Transverse colon (tissue), 4 donors: ENCODE measurements at regions not wholly inside any gene's neighbourhood (a gene's known extent, or its start where the extent isn't known, plus 50 kb on each side); places are given as distances from the start of the nearest gene placed in this dataset.

Experiments
- EP300 ChIP-seq: sonication (generic); formaldehyde crosslinking; IDR thresholded peaks from one replicate; pipeline ENCODE4 v1.6.1; 2017; ENCODE audit warnings: antibody characterized with exemption, low read depth
- POLR2A ChIP-seq: fragments of 450-650 bp; IDR thresholded peaks from one replicate; pipeline ENCODE4 v1.6.1; 2016; ENCODE audit warnings: antibody characterized with exemption, mild to moderate bottlenecking, moderate library complexity
- POLR2AphosphoS5 ChIP-seq, 3 donors: sonication (generic); formaldehyde crosslinking; IDR thresholded peaks; one replicate each; pipeline ENCODE4 v1.6.1; 2016; ENCODE audit warnings: antibody characterized with exemption in 3 of 3
- TF ChIP-seq, protein P1 (sequence below), 5 experiments: fragments of 200-600 bp in 3 of 5; fragments of 450-650 bp in 2 of 5; sonication (generic) in 3 of 5; IDR thresholded peaks; 1 replicate in 2 of 5; 2 replicates in 3 of 5; pipeline ENCODE4 v1.5.1; 2016 to 2017; ENCODE audit warnings: antibody characterized with exemption in 5 of 5, inconsistent platforms in 3 of 5, mild to moderate bottlenecking in 2 of 5, moderate library complexity in 1 of 5

GRCh38 chr5:57937501-57938173 lies 455.0 kb upstream of the ACTBL2 start:
- TF ChIP-seq, protein P1, sequence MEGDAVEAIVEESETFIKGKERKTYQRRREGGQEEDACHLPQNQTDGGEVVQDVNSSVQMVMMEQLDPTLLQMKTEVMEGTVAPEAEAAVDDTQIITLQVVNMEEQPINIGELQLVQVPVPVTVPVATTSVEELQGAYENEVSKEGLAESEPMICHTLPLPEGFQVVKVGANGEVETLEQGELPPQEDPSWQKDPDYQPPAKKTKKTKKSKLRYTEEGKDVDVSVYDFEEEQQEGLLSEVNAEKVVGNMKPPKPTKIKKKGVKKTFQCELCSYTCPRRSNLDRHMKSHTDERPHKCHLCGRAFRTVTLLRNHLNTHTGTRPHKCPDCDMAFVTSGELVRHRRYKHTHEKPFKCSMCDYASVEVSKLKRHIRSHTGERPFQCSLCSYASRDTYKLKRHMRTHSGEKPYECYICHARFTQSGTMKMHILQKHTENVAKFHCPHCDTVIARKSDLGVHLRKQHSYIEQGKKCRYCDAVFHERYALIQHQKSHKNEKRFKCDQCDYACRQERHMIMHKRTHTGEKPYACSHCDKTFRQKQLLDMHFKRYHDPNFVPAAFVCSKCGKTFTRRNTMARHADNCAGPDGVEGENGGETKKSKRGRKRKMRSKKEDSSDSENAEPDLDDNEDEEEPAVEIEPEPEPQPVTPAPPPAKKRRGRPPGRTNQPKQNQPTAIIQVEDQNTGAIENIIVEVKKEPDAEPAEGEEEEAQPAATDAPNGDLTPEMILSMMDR (IDR thresholded peaks at IDR 0.05) = no peak
- TF ChIP-seq POLR2A (no peak), EP300 (no peak), POLR2AphosphoS5 (IDR thresholded peaks at IDR 0.05) (no peak)
